HepG2 (cell line): ENCODE measurements at regions not wholly inside any gene's neighbourhood (a gene's known extent, or its start where the extent isn't known, plus 50 kb on each side); places are given as distances from the start of the nearest gene placed in this dataset.

Experiments
- CHD2 ChIP-seq: IDR thresholded peaks from 2 replicates; pipeline ENCODE4 v1.6.1; 2011; ENCODE audit warnings: low read depth, low read length, improper control_type of control experiment
- EP300 ChIP-seq, 3 experiments: sonication (generic) in 1 of 3; formaldehyde crosslinking in 1 of 3; IDR thresholded peaks; 2 replicates each; pipeline versions ENCODE4 v1.5.1 to v1.6.1; 2011 to 2020; ENCODE audit warnings: low read depth in 2 of 3, low read length in 2 of 3, borderline replicate concordance in 1 of 3, improper control_type of control experiment in 1 of 3, mild to moderate bottlenecking in 1 of 3, missing genetic modification reagents in 1 of 3, moderate library complexity in 1 of 3
- FOXA1 ChIP-seq, 2 experiments: fragments of 450-650 bp in 1 of 2; sonication (generic) in 1 of 2; formaldehyde crosslinking in 1 of 2; IDR thresholded peaks; 2 replicates each; pipeline versions ENCODE4 v1.4.0 to v1.6.1; 2016 to 2020; ENCODE audit warnings: missing genetic modification reagents in 1 of 2
- HIVEP1 ChIP-seq: sonication (generic); formaldehyde crosslinking; IDR thresholded peaks from 2 replicates; pipeline ENCODE4 v1.4.0; 2020; ENCODE audit warnings: mild to moderate bottlenecking, missing genetic modification reagents
- NR1H2 ChIP-seq: sonication (generic); formaldehyde crosslinking; IDR thresholded peaks from 2 replicates; pipeline ENCODE4 v1.8.1; 2022; ENCODE audit warnings: low read depth, missing genetic modification reagents, borderline replicate concordance
- RFXAP ChIP-seq: sonication (generic); formaldehyde crosslinking; IDR thresholded peaks from 2 replicates; pipeline ENCODE4 v1.4.0; 2020; ENCODE audit warnings: missing genetic modification reagents, borderline replicate concordance
- TCF7 ChIP-seq: sonication (generic); IDR thresholded peaks from 2 replicates; pipeline ENCODE4 v1.6.1; 2016; ENCODE audit warnings: antibody characterized with exemption, low read depth
- TP53 ChIP-seq: sonication (generic); formaldehyde crosslinking; conservative IDR thresholded peaks from 2 replicates; pipeline ENCODE4 v1.4.0; 2020; ENCODE audit warnings: missing genetic modification reagents
- ZNF83 ChIP-seq: sonication (generic); formaldehyde crosslinking; IDR thresholded peaks from 2 replicates; pipeline ENCODE4 v1.4.0; 2020; ENCODE audit warnings: missing genetic modification reagents, mild to moderate bottlenecking, borderline replicate concordance
- TF ChIP-seq, protein P1 (sequence below): sonication (generic); formaldehyde crosslinking; IDR thresholded peaks from 2 replicates; pipeline ENCODE4 v1.5.0; 2020; ENCODE audit warnings: mild to moderate bottlenecking, missing genetic modification reagents, moderate library complexity
- TF ChIP-seq, protein P2 (sequence below): sonication (generic); formaldehyde crosslinking; IDR thresholded peaks from 2 replicates; pipeline ENCODE4 v1.4.0; 2020; ENCODE audit warnings: missing genetic modification reagents
- TF ChIP-seq, protein P3 (sequence below): sonication (generic); formaldehyde crosslinking; conservative IDR thresholded peaks from 2 replicates; pipeline ENCODE4 v1.4.0; 2020; ENCODE audit warnings: missing genetic modification reagents
- TF ChIP-seq, protein P4 (sequence below): sonication (generic); formaldehyde crosslinking; IDR thresholded peaks from 2 replicates; pipeline ENCODE4 v1.4.0; 2020; ENCODE audit warnings: mild to moderate bottlenecking, low read depth, missing genetic modification reagents

DNA sequence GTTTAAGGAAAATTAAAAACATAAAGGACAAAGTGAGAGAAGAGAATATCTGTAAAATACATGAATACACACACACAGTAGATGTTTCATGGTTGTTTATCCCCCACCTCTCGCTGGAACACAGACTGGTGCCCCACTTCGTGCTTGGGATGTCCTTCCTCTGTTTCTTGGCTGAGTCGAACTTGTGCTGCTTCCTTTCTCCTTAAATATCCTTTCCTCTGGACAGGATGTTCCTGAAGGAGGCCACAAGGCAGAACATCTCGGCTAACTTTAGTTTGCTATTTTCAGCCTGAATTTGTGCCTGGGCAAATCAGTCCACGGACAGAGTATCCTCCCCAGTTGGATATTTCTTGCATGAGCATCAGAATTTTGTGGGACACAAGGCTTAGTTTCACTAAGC, 54.7 kb upstream of the ZMYND8 start:
- TF ChIP-seq ZNF83 (CRISPR knock-in tag) = no peak
- no peak for TF ChIP-seq TCF7
- TF ChIP-seq NR1H2 (CRISPR knock-in tag) = no peak
- TF ChIP-seq, protein P1, sequence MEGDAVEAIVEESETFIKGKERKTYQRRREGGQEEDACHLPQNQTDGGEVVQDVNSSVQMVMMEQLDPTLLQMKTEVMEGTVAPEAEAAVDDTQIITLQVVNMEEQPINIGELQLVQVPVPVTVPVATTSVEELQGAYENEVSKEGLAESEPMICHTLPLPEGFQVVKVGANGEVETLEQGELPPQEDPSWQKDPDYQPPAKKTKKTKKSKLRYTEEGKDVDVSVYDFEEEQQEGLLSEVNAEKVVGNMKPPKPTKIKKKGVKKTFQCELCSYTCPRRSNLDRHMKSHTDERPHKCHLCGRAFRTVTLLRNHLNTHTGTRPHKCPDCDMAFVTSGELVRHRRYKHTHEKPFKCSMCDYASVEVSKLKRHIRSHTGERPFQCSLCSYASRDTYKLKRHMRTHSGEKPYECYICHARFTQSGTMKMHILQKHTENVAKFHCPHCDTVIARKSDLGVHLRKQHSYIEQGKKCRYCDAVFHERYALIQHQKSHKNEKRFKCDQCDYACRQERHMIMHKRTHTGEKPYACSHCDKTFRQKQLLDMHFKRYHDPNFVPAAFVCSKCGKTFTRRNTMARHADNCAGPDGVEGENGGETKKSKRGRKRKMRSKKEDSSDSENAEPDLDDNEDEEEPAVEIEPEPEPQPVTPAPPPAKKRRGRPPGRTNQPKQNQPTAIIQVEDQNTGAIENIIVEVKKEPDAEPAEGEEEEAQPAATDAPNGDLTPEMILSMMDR (CRISPR knock-in tag) = no peak
- TF ChIP-seq HIVEP1 = no peak
- no peak for TF ChIP-seq TP53 (CRISPR knock-in tag)
- TF ChIP-seq, protein P2, sequence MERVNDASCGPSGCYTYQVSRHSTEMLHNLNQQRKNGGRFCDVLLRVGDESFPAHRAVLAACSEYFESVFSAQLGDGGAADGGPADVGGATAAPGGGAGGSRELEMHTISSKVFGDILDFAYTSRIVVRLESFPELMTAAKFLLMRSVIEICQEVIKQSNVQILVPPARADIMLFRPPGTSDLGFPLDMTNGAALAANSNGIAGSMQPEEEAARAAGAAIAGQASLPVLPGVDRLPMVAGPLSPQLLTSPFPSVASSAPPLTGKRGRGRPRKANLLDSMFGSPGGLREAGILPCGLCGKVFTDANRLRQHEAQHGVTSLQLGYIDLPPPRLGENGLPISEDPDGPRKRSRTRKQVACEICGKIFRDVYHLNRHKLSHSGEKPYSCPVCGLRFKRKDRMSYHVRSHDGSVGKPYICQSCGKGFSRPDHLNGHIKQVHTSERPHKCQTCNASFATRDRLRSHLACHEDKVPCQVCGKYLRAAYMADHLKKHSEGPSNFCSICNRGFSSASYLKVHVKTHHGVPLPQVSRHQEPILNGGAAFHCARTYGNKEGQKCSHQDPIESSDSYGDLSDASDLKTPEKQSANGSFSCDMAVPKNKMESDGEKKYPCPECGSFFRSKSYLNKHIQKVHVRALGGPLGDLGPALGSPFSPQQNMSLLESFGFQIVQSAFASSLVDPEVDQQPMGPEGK (CRISPR knock-in tag) = no peak
- no peak for TF ChIP-seq EP300 (IDR thresholded peaks at IDR 0.05; ENCODE audit: low read depth in 2 of 2, low read length in 2 of 2)
- no peak for TF ChIP-seq EP300 (CRISPR knock-in tag; IDR thresholded peaks at IDR 0.05; ENCODE audit: borderline replicate concordance)
- TF ChIP-seq, protein P3, sequence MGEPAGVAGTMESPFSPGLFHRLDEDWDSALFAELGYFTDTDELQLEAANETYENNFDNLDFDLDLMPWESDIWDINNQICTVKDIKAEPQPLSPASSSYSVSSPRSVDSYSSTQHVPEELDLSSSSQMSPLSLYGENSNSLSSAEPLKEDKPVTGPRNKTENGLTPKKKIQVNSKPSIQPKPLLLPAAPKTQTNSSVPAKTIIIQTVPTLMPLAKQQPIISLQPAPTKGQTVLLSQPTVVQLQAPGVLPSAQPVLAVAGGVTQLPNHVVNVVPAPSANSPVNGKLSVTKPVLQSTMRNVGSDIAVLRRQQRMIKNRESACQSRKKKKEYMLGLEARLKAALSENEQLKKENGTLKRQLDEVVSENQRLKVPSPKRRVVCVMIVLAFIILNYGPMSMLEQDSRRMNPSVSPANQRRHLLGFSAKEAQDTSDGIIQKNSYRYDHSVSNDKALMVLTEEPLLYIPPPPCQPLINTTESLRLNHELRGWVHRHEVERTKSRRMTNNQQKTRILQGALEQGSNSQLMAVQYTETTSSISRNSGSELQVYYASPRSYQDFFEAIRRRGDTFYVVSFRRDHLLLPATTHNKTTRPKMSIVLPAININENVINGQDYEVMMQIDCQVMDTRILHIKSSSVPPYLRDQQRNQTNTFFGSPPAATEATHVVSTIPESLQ = no peak
- TF ChIP-seq, protein P4, sequence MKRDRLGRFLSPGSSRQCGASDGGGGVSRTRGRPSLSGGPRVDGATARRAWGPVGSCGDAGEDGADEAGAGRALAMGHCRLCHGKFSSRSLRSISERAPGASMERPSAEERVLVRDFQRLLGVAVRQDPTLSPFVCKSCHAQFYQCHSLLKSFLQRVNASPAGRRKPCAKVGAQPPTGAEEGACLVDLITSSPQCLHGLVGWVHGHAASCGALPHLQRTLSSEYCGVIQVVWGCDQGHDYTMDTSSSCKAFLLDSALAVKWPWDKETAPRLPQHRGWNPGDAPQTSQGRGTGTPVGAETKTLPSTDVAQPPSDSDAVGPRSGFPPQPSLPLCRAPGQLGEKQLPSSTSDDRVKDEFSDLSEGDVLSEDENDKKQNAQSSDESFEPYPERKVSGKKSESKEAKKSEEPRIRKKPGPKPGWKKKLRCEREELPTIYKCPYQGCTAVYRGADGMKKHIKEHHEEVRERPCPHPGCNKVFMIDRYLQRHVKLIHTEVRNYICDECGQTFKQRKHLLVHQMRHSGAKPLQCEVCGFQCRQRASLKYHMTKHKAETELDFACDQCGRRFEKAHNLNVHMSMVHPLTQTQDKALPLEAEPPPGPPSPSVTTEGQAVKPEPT (CRISPR knock-in tag) = no peak
- TF ChIP-seq RFXAP (CRISPR knock-in tag) = no peak
- no peak for TF ChIP-seq FOXA1 (IDR thresholded peaks at IDR 0.05)
- TF ChIP-seq FOXA1 (CRISPR knock-in tag; IDR thresholded peaks at IDR 0.05) = no peak
- TF ChIP-seq CHD2 = no peak
